HL-60/S4 (cell line): ENCODE measurements at regions not wholly inside any gene's neighbourhood (a gene's known extent, or its start where the extent isn't known, plus 50 kb on each side); places are given as distances from the start of the nearest gene placed in this dataset.
"Not testable (repeated sequence)": the region's sequence is repeated elsewhere in the genome, so short reads cannot be mapped to it uniquely, and the experiment has no call there.

Experiments used
- in situ Hi-C: fragments of 300-500 bp; cut with MboI; formaldehyde crosslinking; loops from 2 replicates; pipeline ENCODE4 v1.14.3; 2022; ENCODE audit warnings: low sequenced_read_pairs

- in situ Hi-C loops, result no loop called here
Measured at GRCh38 chr3:72082776-72083462, 298.0 kb upstream of the PROK2 start.

DNA sequence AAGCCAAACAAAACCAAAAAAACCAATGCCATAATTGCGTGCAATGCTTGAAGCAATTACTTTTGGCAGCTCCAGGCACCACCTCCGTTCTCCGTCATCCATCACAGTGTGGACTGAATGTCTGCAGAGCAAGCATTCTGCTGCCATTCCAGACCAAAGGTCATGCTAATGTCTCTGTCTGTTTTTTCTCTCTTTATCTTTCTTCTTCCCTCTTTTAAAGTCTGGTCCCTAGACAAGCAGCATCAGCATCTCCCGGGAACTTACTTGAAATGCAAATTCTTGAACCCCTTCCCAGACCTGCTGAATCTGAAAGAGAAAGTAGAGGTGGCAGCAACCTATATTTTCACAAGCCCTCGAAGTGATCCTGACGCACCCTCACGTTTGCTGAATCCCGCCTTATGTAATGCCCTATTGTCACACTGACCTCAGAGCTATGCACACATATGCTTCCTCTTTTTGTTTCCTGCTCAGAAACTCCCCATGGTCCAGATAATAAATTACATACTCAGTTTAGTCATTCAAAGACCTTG is 297.3 kb upstream of the PROK2 start:
- in situ Hi-C loops, result no loop called here

GRCh38 chr3:72081471-72082185 is 296.7 kb upstream of the PROK2 start:
- in situ Hi-C loops, result no loop called here

DNA sequence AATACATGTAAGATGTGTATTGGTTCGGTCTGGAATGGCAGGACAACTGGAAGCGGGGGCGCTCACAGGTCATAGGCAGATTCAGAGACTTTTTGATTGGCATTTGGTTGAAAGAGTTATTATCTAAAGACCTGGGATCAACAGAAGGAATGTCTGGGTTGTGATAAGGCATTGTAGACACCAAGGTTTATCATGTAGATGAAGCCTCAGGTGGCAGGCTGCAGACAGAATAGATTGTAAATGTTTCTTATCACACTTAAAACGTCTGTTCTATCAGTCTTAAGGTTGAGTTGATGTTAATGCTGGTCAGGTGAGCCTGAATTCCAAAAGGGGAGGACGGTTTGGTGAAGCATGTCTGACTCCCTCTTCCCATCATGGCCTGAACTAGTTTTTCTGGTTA is 295.9 kb upstream of the PROK2 start:
- in situ Hi-C loops, result no loop called here

DNA sequence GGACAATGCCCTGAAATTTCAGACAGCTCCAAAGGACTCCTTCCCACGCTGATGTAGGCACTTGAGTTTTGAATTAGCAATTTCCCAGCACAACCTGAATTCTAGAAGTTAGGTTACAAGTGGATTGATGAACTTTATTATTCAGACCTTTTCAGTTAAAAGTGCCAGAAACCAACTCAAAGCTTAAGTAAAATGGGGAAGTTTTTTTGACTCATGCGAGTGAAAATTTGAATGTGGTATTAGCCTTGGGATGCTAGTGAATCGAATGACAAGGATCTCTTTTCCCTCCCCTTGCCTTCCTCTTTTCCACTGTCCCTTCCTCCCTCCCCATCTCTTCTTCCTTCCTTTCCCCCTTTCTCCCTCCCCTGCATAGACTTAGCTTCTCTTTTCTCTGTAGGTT is 295.1 kb upstream of the PROK2 start:
- in situ Hi-C loops, result no loop called here

- in situ Hi-C loops, result no loop called here
Measured at GRCh38 chr3:72079369-72079872, 294.5 kb upstream of the PROK2 start.

GRCh38 chr3:72078676-72079368 is 293.9 kb upstream of the PROK2 start:
- in situ Hi-C loops, result no loop called here

- in situ Hi-C loops, result no loop called here
Measured at GRCh38 chr3:72077473-72078259, 292.7 kb upstream of the PROK2 start.

- in situ Hi-C loops, result not testable (repeated sequence)
Measured at GRCh38 chr3:72075848-72076247, 290.9 kb upstream of the PROK2 start.

GRCh38 chr3:72071624-72072023 is 286.7 kb upstream of the PROK2 start:
- in situ Hi-C loops, result no loop called here

- in situ Hi-C loops, result no loop called here
Measured at GRCh38 chr3:72070005-72070404, 285.1 kb upstream of the PROK2 start.

DNA sequence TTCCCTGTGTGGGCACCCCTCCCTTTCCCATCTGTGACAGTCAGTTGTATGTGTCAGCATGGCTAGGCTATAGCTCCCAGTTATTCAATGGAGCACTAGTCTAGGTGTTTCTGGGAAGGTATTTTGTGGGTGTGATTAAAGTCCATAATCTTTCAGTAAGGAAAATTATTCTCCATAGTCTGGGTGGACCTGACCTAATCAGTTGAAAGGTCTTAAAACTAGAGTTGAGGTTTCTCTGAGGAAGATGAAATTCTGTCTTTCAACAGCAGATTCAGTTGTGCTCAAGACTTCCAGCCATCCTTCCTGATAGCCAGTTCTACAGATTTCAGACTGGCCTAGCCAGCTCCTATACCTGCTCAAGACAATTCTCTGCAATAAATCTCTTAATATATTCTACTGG is 284.6 kb upstream of the PROK2 start:
- in situ Hi-C loops, result no loop called here

DNA sequence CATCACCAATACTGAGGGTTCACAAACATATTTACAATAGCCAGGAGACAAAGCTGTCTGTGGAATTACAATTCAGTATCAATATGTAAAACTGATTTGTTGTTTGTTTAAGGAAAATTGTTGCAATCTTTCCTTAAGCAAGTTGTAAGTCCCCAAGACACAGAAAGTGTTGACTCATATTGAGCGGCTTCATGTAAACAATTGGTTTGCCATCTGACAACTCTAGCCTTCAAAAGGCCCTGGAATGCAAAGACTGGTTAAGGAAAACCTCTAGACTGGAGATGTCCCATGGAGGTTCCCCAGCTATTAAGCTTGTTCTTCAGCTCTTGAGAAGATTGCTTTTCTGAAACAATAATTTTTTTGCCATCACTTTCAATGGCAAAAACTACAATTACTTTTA is 283.7 kb upstream of the PROK2 start:
- in situ Hi-C loops, result no loop called here

DNA sequence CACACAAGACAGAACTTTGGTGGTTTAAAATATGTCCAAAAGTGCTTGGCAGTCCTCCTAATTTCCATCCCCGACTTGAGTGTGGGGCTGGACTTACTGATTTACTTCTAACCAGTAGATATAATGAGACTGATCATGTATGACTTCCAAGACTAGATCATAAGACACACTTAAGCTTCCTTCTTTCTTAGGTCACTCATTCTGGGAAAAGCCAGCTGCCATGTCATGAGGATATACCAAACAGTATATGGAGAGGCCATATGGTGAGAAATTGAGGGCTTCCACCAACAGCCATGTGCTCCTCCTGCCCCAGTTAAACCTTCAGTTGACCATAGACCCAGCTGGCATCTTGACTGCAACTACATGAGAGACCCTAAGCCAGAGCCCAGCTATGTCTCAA is 282.8 kb upstream of the PROK2 start:
- in situ Hi-C loops, result no loop called here

DNA sequence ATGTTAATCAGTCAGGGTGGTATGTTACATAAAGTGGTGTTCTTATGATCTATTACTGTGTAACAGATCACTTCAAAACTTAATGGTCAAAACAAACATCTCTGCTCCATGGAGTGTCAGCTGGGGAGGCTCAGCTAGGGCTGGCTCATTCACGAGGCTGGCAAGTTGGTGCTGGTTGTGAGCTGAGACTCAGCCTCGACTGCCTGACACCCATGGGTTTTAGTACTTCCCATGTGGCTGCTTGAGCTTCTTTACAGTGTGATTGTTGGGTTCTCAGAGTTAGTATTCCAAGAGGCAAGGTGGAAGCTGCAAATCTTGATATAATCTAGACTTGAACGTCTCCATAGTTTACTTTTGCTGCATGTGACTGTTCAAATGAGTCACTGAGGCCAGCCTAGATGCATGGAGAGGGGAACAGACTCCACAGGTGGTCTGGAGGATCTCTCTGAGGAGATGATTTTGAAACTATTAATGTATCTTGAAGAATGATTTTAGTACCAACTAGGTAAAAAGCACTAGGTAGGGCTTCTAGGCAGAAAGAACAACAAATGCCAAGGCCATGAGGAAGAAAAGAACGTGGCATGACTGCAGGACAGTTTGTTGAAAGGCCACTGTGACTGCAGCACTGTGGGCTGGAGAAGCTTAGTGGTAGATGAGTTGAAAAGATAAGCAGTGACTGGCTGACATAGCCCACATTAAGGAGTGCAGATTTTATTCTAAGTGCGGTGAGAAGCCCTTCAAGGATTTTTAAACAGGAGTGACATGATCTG is 281.1 kb upstream of the PROK2 start:
- in situ Hi-C loops, result no loop called here

DNA sequence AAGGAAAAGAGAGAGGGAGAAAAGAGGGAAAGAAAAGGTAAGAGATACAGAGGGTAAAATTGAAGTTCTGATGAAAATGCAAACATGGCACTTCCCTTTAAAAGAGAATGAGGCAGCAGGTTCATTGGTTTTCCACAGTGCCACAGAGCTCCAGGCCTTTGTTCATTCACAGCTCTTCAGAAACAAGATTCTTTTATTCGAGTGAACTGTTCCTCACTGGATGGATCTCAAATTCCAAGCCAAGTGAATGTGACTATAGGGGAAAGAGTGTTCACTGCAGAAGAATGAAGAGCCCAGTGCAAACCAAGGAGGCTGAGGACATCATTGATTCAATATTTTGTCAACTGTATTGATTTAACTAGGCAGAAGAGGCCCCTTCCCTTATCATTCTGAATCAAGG is 280.3 kb upstream of the PROK2 start:
- in situ Hi-C loops, result no loop called here

- in situ Hi-C loops, result not testable (repeated sequence)
Measured at GRCh38 chr3:72064727-72065126, 279.8 kb upstream of the PROK2 start.

DNA sequence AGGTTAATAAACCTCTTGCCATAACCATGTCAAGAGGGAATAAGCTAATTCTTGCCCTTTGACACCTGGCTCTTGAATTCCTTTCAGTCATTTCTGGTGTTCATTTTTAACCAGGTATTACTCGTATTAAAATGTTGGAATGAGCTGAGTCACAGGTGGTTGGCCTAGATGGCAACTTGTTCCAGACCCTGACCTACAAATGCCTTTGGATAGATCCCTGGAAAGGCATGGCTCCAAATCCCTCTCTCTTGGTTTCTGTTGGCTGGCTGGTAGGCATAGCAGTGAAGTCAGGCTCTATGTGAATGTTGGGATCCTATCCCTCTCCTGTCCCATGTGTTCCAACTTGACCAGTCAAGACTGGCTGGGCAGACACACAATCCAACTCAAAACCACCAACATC is 277.1 kb upstream of the PROK2 start:
- in situ Hi-C loops, result no loop called here

DNA sequence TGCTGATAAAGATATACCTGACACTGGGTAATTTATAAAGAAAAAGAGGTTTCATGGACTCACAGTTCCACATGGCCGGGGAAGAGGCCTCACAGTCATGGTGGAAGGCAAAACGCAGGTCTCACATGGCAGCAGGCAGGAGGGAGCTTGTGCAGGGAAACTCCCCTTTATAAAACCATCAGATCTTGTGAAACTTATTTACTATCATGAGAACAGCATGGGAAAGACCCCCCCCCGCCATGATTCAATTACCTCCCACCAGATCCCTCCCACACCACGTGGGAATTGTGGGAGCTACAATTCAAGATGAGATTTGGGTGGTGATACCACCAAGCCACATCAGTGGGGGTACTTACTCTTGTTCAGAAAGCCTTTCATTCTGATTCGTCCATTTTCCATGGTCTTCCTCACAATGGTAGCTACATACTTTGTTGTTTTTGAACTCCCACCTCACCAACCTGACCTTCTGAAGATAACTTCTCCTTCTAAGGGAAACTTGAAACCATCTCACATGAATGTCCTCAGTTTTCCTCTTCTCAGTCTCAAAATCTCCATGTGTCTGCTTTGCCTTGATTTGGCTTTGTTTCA is 275.6 kb upstream of the PROK2 start:
- in situ Hi-C loops, result no loop called here
